Rectal smooth muscle tissue (tissue), 1 donor: ENCODE measurements at regions not wholly inside any gene's neighbourhood (a gene's known extent, or its start where the extent isn't known, plus 50 kb on each side); places are given as distances from the start of the nearest gene placed in this dataset.

Source experiments
- H3K27ac ChIP-seq: one replicate; pipeline ENCODE4 v1.7.0; 2013; ENCODE audit warnings: low read depth, low read length, inconsistent platforms
- H3K27me3 ChIP-seq: one replicate; pipeline ENCODE4 v1.7.0; 2013; ENCODE audit warnings: low read length; ENCODE audit not compliant: control insufficient read depth, insufficient read depth
- H3K36me3 ChIP-seq: one replicate; pipeline ENCODE4 v1.7.0; 2013; ENCODE audit warnings: low read length; ENCODE audit not compliant: control insufficient read depth, insufficient read depth
- H3K4me1 ChIP-seq: one replicate; pipeline ENCODE4 v1.7.0; 2013; ENCODE audit warnings: low read length; ENCODE audit not compliant: control insufficient read depth, insufficient read depth
- H3K4me3 ChIP-seq: one replicate; pipeline ENCODE4 v1.7.0; 2013; ENCODE audit warnings: low read length
- H3K9ac ChIP-seq: one replicate; pipeline ENCODE4 v1.7.0; 2013; ENCODE audit warnings: low read length

GRCh38 chr19:31223740-31224534 lies 125.3 kb downstream of the TSHZ3 start:
- no peaks in the 10 kb centered on the region for H3K4me1 ChIP-seq
- no peak overlapping the region for H3K27ac ChIP-seq
- no peak overlapping the region for H3K9ac ChIP-seq
- H3K4me3 ChIP-seq, result no peak overlapping the region
- H3K36me3 ChIP-seq, result no peaks in the 10 kb centered on the region
- no peaks in the 10 kb centered on the region for H3K27me3 ChIP-seq

- no peaks in the 10 kb centered on the region for H3K4me1 ChIP-seq
- H3K36me3 ChIP-seq, result no peaks in the 10 kb centered on the region
- no peak overlapping the region for H3K27ac ChIP-seq
- H3K27me3 ChIP-seq, result no peaks in the 10 kb centered on the region
- no peak overlapping the region for H3K4me3 ChIP-seq
- no peak overlapping the region for H3K9ac ChIP-seq
These were observed 128.7 kb downstream of the TSHZ3 start for GRCh38 chr19:31220540-31220939.

GRCh38 chr19:31214997-31215396 lies 134.2 kb downstream of the TSHZ3 start:
- H3K9ac ChIP-seq, result no peak overlapping the region
- no peak overlapping the region for H3K27ac ChIP-seq
- no peak overlapping the region for H3K4me3 ChIP-seq
- no peaks in the 10 kb centered on the region for H3K27me3 ChIP-seq
- no peaks in the 10 kb centered on the region for H3K4me1 ChIP-seq
- no peaks in the 10 kb centered on the region for H3K36me3 ChIP-seq

GRCh38 chr19:31214086-31214485 lies 135.2 kb downstream of the TSHZ3 start:
- no peaks in the 10 kb centered on the region for H3K36me3 ChIP-seq
- H3K27ac ChIP-seq, result no peak overlapping the region
- no peak overlapping the region for H3K9ac ChIP-seq
- no peak overlapping the region for H3K4me3 ChIP-seq
- no peaks in the 10 kb centered on the region for H3K4me1 ChIP-seq
- H3K27me3 ChIP-seq, result no peaks in the 10 kb centered on the region

GRCh38 chr19:31211088-31211487 lies 138.1 kb downstream of the TSHZ3 start:
- Histone ChIP-seq H3K27ac (no peak overlapping the region), H3K36me3 (no peaks in the 10 kb centered on the region)

GRCh38 chr19:31205887-31206518 lies 143.2 kb downstream of the TSHZ3 start:
- no peak overlapping the region for H3K9ac ChIP-seq
- H3K4me3 ChIP-seq, result no peak overlapping the region
- no peaks in the 10 kb centered on the region for H3K36me3 ChIP-seq
- H3K27ac ChIP-seq, result no peak overlapping the region
- H3K4me1 ChIP-seq, result no peaks in the 10 kb centered on the region
- no peaks in the 10 kb centered on the region for H3K27me3 ChIP-seq

More at GRCh38 chr19:31211088-31211487, 138.1 kb downstream of the TSHZ3 start:
- Histone ChIP-seq H3K9ac (no peak overlapping the region), H3K27me3 (no peaks in the 10 kb centered on the region), H3K4me1 (no peaks in the 10 kb centered on the region), H3K4me3 (no peak overlapping the region)

- Histone ChIP-seq H3K27me3 (no peaks in the 10 kb centered on the region), H3K27ac (no peak overlapping the region), H3K4me3 (no peak overlapping the region), H3K4me1 (no peaks in the 10 kb centered on the region), H3K9ac (no peak overlapping the region), H3K36me3 (no peaks in the 10 kb centered on the region)
These were observed 145.1 kb downstream of the TSHZ3 start for GRCh38 chr19:31204115-31204514.

GRCh38 chr19:31185261-31185660 lies 164.0 kb downstream of the TSHZ3 start:
- Histone ChIP-seq H3K36me3 (no peaks in the 10 kb centered on the region), H3K27ac (no peak overlapping the region), H3K4me1 (no peaks in the 10 kb centered on the region), H3K27me3 (no peaks in the 10 kb centered on the region), H3K9ac (no peak overlapping the region), H3K4me3 (no peak overlapping the region)

- Histone ChIP-seq H3K27me3 (no peaks in the 10 kb centered on the region), H3K36me3 (no peaks in the 10 kb centered on the region), H3K4me3 (no peak overlapping the region), H3K4me1 (no peaks in the 10 kb centered on the region), H3K27ac (no peak overlapping the region), H3K9ac (no peak overlapping the region)
These were observed 167.7 kb downstream of the TSHZ3 start for GRCh38 chr19:31181535-31181934.

- H3K4me3 ChIP-seq, result no peak overlapping the region
- no peak overlapping the region for H3K27ac ChIP-seq
- H3K4me1 ChIP-seq, result no peaks in the 10 kb centered on the region
- no peak overlapping the region for H3K9ac ChIP-seq
- no peaks in the 10 kb centered on the region for H3K27me3 ChIP-seq
- H3K36me3 ChIP-seq, result no peaks in the 10 kb centered on the region
These were observed 168.3 kb downstream of the TSHZ3 start for GRCh38 chr19:31180907-31181306.

- no peaks in the 10 kb centered on the region for H3K27me3 ChIP-seq
- H3K4me1 ChIP-seq, result no peaks in the 10 kb centered on the region
- no peak overlapping the region for H3K9ac ChIP-seq
- no peak overlapping the region for H3K4me3 ChIP-seq
- H3K27ac ChIP-seq, result no peak overlapping the region
- no peaks in the 10 kb centered on the region for H3K36me3 ChIP-seq
These were observed 169.8 kb downstream of the TSHZ3 start for GRCh38 chr19:31179471-31179852.

- Histone ChIP-seq H3K27ac (no peak overlapping the region), H3K4me3 (no peak overlapping the region), H3K9ac (no peak overlapping the region), H3K4me1 (no peaks in the 10 kb centered on the region), H3K27me3 (no peaks in the 10 kb centered on the region), H3K36me3 (no peaks in the 10 kb centered on the region)
These were observed 170.3 kb downstream of the TSHZ3 start for GRCh38 chr19:31178833-31179470.
